G401 (cell line): ENCODE measurements at regions not wholly inside any gene's neighbourhood (a gene's known extent, or its start where the extent isn't known, plus 50 kb on each side); places are given as distances from the start of the nearest gene placed in this dataset.
"Not testable (repeated sequence)": the region's sequence is repeated elsewhere in the genome, so short reads cannot be mapped to it uniquely, and the experiment has no call there.

Experiments used
- DNase-seq: peaks from one replicate; pipeline ENCODE4 v3.0.0-alpha.2; 2015; ENCODE audit warnings: low spot score
- in situ Hi-C: cut with HindIII; loops from 2 replicates; pipeline ENCODE4 v1.10.0; 2016; ENCODE audit warnings: low sequenced_read_pairs, mixed read lengths

GRCh38 chr3:67930394-67930793, 276.0 kb upstream of the SUCLG2 start:
- DNase-seq, in situ Hi-C loops: not testable (repeated sequence)

DNA sequence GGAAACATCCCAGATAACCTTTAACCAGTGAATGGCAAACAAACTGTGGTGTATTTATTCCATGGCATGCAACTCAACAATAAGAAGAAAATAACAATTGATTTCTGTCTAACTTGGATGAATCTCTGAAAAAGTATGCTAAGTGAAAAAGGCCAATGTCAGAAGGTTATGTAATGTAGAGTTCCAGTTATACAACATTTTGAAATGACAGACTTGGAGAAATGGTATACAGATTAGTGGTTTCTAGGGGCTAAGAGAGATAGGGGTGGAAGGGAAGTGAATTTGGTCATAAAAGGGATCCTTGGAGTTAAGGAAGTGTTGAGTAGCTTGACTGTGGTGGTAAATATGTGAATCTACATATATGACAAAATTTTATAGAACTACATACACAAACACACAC, 269.4 kb upstream of the SUCLG2 start:
- in situ Hi-C loops = no loop called here
- no peak for DNase-seq

DNA sequence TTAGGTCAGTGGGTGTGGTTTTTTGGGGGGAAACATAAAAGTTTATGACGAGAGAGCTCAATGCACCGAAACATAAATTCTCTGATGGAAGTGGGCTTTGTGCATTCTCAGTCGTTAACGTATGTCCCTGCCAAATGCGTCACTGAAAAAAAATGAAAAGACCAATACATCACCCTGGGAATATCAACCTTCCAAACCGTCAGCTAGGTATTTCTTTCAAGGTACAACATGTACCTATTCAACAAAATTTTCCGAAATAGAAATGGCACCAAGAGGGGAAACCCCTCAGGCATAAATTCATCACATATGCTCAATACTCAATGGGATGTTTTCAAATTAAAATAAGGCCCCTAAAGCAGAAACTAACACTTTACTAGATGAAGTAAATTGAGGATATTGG, 266.6 kb upstream of the SUCLG2 start:
- DNase-seq = no peak
- in situ Hi-C loops = no loop called here

GRCh38 chr3:67920311-67920710, 265.9 kb upstream of the SUCLG2 start:
- in situ Hi-C loops = no loop called here
- DNase-seq = no peak

- no peak for DNase-seq
- in situ Hi-C loops = no loop called here
Observed at GRCh38 chr3:67916353-67916752, 261.9 kb upstream of the SUCLG2 start.

DNA sequence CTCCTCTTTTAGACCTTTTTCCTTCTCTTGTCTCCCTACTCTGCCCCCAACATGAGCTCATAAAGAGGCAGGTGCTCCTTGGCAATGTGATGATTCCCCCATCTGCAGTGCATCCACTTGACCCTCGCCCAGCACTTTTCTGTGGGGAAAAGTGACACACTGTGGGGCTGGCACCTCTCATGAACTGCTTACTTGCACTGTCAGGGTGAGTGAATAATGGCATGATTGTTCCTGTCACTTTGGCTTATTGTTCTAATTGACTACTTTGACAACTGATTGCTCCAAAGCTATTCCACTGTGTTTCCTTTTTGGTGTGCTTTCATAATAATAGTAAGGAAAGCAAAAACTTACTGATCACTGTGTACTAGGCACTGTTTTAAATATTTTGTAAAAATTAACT, 253.3 kb upstream of the SUCLG2 start:
- in situ Hi-C loops = no loop called here
- DNase-seq = no peak

GRCh38 chr3:67906261-67906660, 251.8 kb upstream of the SUCLG2 start:
- in situ Hi-C loops = no loop called here
- DNase-seq = no peak

DNA sequence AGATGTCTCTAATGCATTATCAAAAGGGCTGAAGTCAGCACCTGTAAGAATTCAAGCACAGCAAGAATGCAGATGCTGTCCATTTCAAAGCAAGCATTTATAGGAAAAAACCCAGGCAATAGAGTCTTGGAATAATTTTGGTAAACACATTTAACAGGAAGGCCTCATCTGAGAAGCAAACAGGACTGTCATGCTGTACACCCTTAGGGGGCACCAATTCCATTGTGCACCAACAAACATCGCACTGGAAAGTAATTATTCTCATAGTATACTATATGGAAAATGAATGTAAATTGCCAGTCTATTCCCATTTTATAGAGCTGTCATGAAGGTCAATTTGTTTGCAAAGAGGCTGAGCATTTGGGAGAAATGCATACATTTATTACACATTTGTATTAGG, 247.3 kb upstream of the SUCLG2 start:
- in situ Hi-C loops = no loop called here
- DNase-seq = no peak

- in situ Hi-C loops = no loop called here
- no peak for DNase-seq
Observed at GRCh38 chr3:67898916-67899315, 244.5 kb upstream of the SUCLG2 start.

DNA sequence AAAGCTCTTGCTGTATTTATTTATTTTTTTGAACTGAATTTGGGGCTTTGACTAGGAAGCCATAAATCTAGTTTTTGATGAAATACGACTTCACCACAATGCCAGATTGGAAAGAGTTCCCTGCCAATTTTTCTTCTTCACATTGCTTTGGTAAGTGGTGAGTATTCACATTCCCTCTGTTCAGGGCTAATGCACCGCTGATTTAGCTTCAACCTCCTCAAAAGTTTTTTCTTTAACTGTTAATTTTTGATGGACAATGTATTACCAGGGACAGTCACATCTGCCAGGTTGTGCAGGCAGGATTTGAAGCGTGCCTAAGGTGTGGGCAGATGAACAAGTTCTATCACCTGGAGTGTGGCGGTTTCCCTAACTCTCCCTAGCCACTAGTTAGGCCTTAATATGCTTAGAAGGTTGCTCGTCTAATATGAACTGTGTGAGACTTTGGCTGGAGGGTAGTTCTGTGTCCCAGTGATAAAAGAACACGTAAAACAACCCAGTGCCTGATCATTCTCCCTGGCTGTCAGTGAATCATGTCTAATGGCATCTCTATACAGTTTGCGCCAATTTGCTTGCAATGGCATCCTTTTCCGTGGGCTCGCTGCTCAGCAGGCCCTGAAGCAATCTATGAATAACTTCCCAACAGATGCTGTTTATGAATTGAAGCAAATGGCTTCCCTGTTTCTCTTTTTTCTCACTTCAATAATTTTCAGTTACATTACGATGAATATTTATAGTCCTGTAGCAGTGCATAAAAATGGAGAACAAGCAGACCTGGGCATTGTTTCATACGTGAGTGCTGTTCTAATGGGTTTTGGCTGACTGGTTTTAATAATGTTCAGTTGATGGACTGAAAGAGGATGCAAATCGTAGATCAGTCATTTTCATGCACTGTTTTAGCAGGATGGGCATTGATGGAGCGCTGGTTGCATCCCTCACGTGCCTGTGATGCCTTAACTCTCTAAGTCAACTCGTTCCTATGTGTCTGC, 243.2 kb upstream of the SUCLG2 start:
- DNase-seq = no peak
- in situ Hi-C loops = no loop called here

- no peak for DNase-seq
- in situ Hi-C loops = no loop called here
Observed at GRCh38 chr3:67896130-67896529, 241.7 kb upstream of the SUCLG2 start.

- in situ Hi-C loops = no loop called here
- DNase-seq = no peak
Observed at GRCh38 chr3:67894510-67894909, 240.1 kb upstream of the SUCLG2 start.

- in situ Hi-C loops = no loop called here
- no peak for DNase-seq
Observed at GRCh38 chr3:67884345-67884744, 229.9 kb upstream of the SUCLG2 start.

GRCh38 chr3:67883766-67884165, 229.4 kb upstream of the SUCLG2 start:
- DNase-seq = no peak
- in situ Hi-C loops = no loop called here

DNA sequence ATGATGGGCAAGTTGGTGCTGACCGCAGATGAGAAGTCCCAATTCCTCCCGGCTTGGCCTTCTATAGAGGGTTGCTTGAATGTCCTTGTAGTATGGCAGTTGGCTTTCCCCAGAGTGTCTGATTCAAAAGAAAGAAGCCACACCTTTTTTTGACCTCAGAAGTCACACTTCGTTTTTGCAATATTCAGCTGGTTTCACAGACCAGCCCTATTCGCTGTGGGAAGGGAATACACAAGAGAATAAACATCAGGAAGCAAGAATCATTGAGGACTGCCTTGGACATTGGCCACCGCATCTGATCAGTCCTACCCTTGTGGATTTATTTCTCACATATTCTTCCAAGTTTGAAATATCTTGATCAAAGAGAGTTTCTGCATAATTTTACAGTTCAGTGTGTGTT, 228.6 kb upstream of the SUCLG2 start:
- no peak for DNase-seq
- in situ Hi-C loops = no loop called here

DNA sequence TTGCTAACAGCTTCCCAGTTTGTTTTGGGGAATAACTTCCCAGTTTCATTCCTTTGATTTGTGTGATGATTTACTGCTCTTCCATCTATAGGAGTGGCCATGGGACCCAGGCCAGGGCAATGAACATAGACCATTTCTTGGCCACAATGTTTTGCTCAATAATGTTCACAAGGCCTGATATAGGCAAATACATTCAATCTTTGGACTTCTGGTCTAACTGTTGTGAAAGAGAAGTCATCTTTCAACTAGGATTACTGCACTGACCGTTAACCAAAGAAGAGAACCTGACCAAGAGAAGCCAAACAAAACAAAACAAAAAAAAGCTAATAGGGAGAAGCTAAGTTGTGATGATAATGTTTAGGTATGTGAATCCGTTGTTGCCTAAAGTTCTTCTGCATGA, 221.8 kb upstream of the SUCLG2 start:
- in situ Hi-C loops = no loop called here
- no peak for DNase-seq

- in situ Hi-C loops = no loop called here
- DNase-seq = no peak
Observed at GRCh38 chr3:67875858-67876257, 221.4 kb upstream of the SUCLG2 start.

DNA sequence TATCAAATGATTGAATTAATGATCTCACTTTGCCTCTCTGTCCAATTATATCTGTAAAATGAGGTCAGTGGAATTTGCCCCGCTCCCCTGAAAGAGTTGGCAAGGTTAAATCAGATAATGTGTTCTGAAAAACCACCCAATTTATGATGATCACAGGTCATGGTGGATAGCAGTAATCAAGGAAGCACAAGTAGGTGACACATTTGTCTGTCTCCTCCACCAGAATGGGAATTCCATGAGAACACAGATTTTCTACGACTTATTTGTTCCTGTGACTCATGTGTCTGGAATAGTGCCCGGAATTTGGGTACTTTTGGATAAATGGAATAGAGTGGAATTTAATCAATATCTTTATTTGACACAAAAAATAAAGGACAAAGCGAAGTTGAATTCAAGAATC, 220.9 kb upstream of the SUCLG2 start:
- in situ Hi-C loops = no loop called here
- no peak for DNase-seq

- DNase-seq = no peak
- in situ Hi-C loops = no loop called here
Observed at GRCh38 chr3:67870477-67870876, 216.1 kb upstream of the SUCLG2 start.

DNA sequence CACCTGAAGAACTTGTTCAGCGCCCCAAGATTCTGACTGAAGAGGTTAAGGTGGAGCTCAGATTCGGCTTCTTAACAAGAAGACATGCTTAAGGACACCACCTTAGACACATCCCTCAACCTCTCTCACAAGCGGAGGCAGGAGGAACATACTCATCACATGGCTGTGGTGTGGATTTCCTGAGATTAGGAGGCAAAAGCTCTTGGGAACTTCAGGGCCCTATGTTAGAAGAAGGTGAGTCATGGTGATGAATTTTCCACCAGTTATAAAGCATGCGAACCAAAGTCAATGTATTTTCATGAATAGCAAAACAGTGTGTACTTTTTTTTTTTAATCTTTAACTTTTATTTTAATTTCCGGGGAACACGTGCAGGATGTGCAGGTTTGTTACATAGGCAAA, 212.2 kb upstream of the SUCLG2 start:
- DNase-seq = no peak
- in situ Hi-C loops = no loop called here

DNA sequence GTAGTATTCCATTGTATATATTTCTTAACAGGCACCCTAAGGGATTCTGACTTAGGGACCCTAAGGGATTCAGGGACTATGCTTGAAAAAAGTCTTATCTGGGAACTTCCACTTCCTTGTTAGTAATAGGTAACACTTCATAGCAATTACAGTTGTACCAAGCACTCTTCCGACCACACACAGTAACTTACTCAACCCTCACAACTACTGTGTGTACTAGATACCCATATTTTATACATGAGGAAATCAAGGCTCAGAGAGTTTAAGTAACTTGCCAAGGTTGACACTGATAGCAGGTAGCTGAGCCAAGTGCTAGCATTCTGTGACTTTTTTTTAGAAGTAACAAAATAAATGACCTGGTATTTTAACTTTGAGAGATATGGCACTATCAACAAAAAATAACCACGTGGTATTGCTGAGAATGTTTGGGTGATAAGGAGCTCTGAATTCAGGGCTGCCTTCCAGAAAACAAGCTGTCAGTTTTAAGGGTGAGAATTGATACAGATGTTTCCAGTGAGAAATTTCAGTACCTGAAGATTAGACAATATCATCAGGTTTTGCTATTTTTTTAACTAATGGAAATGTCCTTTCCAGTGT, 210.3 kb upstream of the SUCLG2 start:
- in situ Hi-C loops = no loop called here
- no peak for DNase-seq
